SK-N-SH (cell line): ENCODE measurements at regions not wholly inside any gene's neighbourhood (a gene's known extent, or its start where the extent isn't known, plus 50 kb on each side); places are given as distances from the start of the nearest gene placed in this dataset.

ENCODE experiments used
- CTCF ChIA-PET: fragments of 300-600, 350-600 bp; formaldehyde crosslinking; extraction: SDS; loops from one replicate; lab custom pipeline; 2021; lab: Yijun Ruan, JAX
- POLR2A ChIA-PET: fragments of 350-600 bp; sonication (Branson Sonifier 250); formaldehyde crosslinking; extraction: SDS; loops from one replicate; lab custom pipeline; 2020; ENCODE audit warnings: antibody characterized with exemption, inconsistent platforms; lab: Yijun Ruan, JAX
- DNase-seq: peaks from one replicate; pipeline ENCODE4 v3.0.0; 2012
- H2AFZ ChIP-seq: fragments of 200-600 bp; sonication (generic); 2 replicates; pipeline ENCODE4 v1.8.1; 2016; ENCODE audit warnings: antibody characterized with exemption, mild to moderate bottlenecking, low read depth
- H3F3A ChIP-seq: fragments of 200-600 bp; sonication (generic); replicated peaks from 2 replicates; pipeline ENCODE3; 2016; ENCODE audit warnings: antibody characterized with exemption, mild to moderate bottlenecking; ENCODE audit not compliant: insufficient read depth
- H3K27ac ChIP-seq, 2 experiments: fragments of 200-500 bp in 1 of 2; fragments of 200-600 bp in 1 of 2; sonication (Bioruptor generic) in 1 of 2; sonication (generic), shearing (Covaris generic) in 1 of 2; 2 replicates each; pipeline versions ENCODE4 v1.5.1 to v1.6.1; 2014 to 2016; ENCODE audit warnings: low read depth in 2 of 2, inconsistent platforms in 1 of 2, low read length in 1 of 2, mild to moderate bottlenecking in 1 of 2, mixed read lengths in 1 of 2
- H3K27me3 ChIP-seq: fragments of 200-600 bp; sonication (generic), shearing (Covaris generic); 2 replicates; pipeline ENCODE4 v1.6.1; 2016; ENCODE audit warnings: mixed run types; ENCODE audit not compliant: insufficient read depth
- H3K36me3 ChIP-seq, 2 experiments: fragments of 200-500 bp in 1 of 2; fragments of 200-600 bp in 1 of 2; sonication (Bioruptor generic) in 1 of 2; sonication (generic) in 1 of 2; replicated peaks in 1 of 2; 2 replicates each; pipeline versions ENCODE3 to v1.5.1; 2014 to 2016; ENCODE audit warnings: low read length in 1 of 2, mild to moderate bottlenecking in 1 of 2; ENCODE audit not compliant: insufficient read depth in 2 of 2, control insufficient read depth in 1 of 2
- H3K4me1 ChIP-seq, 2 experiments: fragments of 200-500 bp in 1 of 2; fragments of 200-600 bp in 1 of 2; sonication (Bioruptor generic) in 1 of 2; sonication (generic), shearing (Covaris generic) in 1 of 2; 2 replicates each; pipeline versions ENCODE4 v1.5.1 to v1.6.1; 2014 to 2016; ENCODE audit warnings: low read depth in 1 of 2, low read length in 1 of 2, mixed run types in 1 of 2; ENCODE audit not compliant: insufficient read depth in 2 of 2, control insufficient read depth in 1 of 2
- H3K4me2 ChIP-seq: fragments of 200-600 bp; sonication (generic), shearing (Covaris generic); 2 replicates; pipeline ENCODE4 v1.6.1; 2017; ENCODE audit warnings: mixed run types
- H3K4me3 ChIP-seq, 2 experiments: fragments of 200-500 bp in 1 of 2; fragments of 200-600 bp in 1 of 2; sonication (Bioruptor generic) in 1 of 2; sonication (generic), shearing (Covaris generic) in 1 of 2; 2 replicates each; pipeline versions ENCODE4 v1.5.1 to v1.8.1; 2014 to 2016; ENCODE audit warnings: low read depth in 2 of 2, inconsistent platforms in 1 of 2, low read length in 1 of 2, mild to moderate bottlenecking in 1 of 2, mixed read lengths in 1 of 2, moderate library complexity in 1 of 2
- H3K79me2 ChIP-seq: fragments of 200-600 bp; sonication (generic); 2 replicates; pipeline ENCODE4 v1.8.1; 2017; ENCODE audit warnings: mild to moderate bottlenecking; ENCODE audit not compliant: insufficient read depth
- H3K9ac ChIP-seq: fragments of 200-600 bp; sonication (generic); 2 replicates; pipeline ENCODE4 v1.6.1; 2017; ENCODE audit warnings: mixed run types
- H3K9me2 ChIP-seq: fragments of 200-600 bp; sonication (generic); 2 replicates; pipeline ENCODE4 v1.6.1; 2017; ENCODE audit warnings: mixed run types
- H3K9me3 ChIP-seq: fragments of 200-600 bp; sonication (generic); 2 replicates; pipeline ENCODE4 v1.6.1; 2017; ENCODE audit warnings: mixed run types, mild to moderate bottlenecking, moderate library complexity
- H4K20me1 ChIP-seq: fragments of 200-600 bp; sonication (generic); 2 replicates; pipeline ENCODE4 v1.6.1; 2017; ENCODE audit warnings: mild to moderate bottlenecking, mixed run types; ENCODE audit not compliant: insufficient read depth
- CHD2 ChIP-seq: fragments of 150-350 bp; IDR thresholded peaks from 2 replicates; pipeline ENCODE4 v1.6.1; 2018; ENCODE audit warnings: low read length; ENCODE audit not compliant: partially characterized antibody
- ELF1 ChIP-seq: IDR thresholded peaks from 2 replicates; pipeline ENCODE4 v1.4.0; 2012
- EP300 ChIP-seq, 2 experiments: IDR thresholded peaks; 2 replicates each; pipeline versions ENCODE4 v1.4.0 to v1.6.1; 2012; ENCODE audit warnings: borderline replicate concordance in 1 of 2, low read depth in 1 of 2, low read length in 1 of 2
- FOXJ3 ChIP-seq: sonication (generic); formaldehyde crosslinking; IDR thresholded peaks from 2 replicates; pipeline ENCODE4 v1.5.1; 2020; ENCODE audit warnings: mild to moderate bottlenecking, missing genetic modification reagents
- GATA2 ChIP-seq: sonication (generic); formaldehyde crosslinking; IDR thresholded peaks from 2 replicates; pipeline ENCODE4 v1.5.0; 2020; ENCODE audit warnings: mild to moderate bottlenecking, missing genetic modification reagents
- MEF2A ChIP-seq: IDR thresholded peaks from 2 replicates; pipeline ENCODE4 v1.4.0; 2012; ENCODE audit warnings: low read depth, borderline replicate concordance
- MXI1 ChIP-seq: IDR thresholded peaks from 2 replicates; pipeline ENCODE4 v1.6.1; 2012; ENCODE audit warnings: mild to moderate bottlenecking, low read depth, low read length, improper control_type of control experiment
- NFIC ChIP-seq: IDR thresholded peaks from 2 replicates; pipeline ENCODE4 v1.4.0; 2012; ENCODE audit warnings: borderline replicate concordance
- POLR2AphosphoS5 ChIP-seq: IDR thresholded peaks from 2 replicates; pipeline ENCODE4 v1.6.1; 2012; ENCODE audit warnings: low read depth, low read length
- RFX5 ChIP-seq: IDR thresholded peaks from 2 replicates; pipeline ENCODE4 v1.6.1; 2012; ENCODE audit warnings: mild to moderate bottlenecking, improper control_type of control experiment, low read length
- RXRA ChIP-seq: IDR thresholded peaks from 2 replicates; pipeline ENCODE4 v1.4.0; 2012; ENCODE audit warnings: low read depth, mild to moderate bottlenecking, borderline replicate concordance
- SMC3 ChIP-seq: IDR thresholded peaks from 2 replicates; pipeline ENCODE4 v1.6.1; 2012; ENCODE audit warnings: low read depth, low read length, improper control_type of control experiment
- TAF1 ChIP-seq: IDR thresholded peaks from 2 replicates; pipeline ENCODE4 v1.6.1; 2012; ENCODE audit warnings: low read depth, mild to moderate bottlenecking, low read length, moderate library complexity, borderline replicate concordance
- TCF12 ChIP-seq: IDR thresholded peaks from 2 replicates; pipeline ENCODE4 v1.4.0; 2012
- TEAD4 ChIP-seq: IDR thresholded peaks from 2 replicates; pipeline ENCODE4 v1.4.0; 2012; ENCODE audit warnings: mild to moderate bottlenecking, borderline replicate concordance; ENCODE audit not compliant: insufficient read depth
- WGBS: methylation state at CpG from one replicate; pipeline ENCODE4 v1.1.6; 2017; ENCODE audit warnings: low lambda C conversion rate; 5-methylcytosine and 5-hydroxymethylcytosine counted together
- TF ChIP-seq, protein P1 (sequence below): IDR thresholded peaks from 2 replicates; pipeline ENCODE4; 2012

DNA sequence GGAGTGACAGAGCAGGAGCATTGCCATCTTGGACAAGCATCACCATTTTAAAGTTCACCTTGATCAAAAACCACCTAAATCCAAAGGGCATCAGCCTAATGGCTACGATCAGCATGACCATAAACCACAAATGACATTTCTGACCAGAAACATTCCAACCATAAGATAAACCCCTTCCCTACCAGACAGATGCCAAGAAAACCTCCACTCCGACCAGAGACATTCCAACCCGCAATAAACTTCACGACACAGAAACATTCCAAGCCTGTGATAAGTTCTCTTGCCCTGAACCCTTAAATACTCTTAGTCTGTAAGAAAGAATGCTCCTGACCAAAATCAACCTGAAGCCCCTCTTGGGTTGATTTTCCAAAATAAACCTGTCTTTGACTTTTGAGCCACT, 606.9 kb downstream of the POM121L12 start (continued):
- TF ChIP-seq EP300 (IDR thresholded peaks at IDR 0.05; ENCODE audit: borderline replicate concordance in 1 of 2, low read depth in 1 of 2, low read length in 1 of 2): no peak
- TF ChIP-seq RFX5: no peak
- TF ChIP-seq CHD2: no peak
- no peak for TF ChIP-seq FOXJ3
- TF ChIP-seq MXI1: no peak
- no peak for TF ChIP-seq POLR2AphosphoS5

DNA sequence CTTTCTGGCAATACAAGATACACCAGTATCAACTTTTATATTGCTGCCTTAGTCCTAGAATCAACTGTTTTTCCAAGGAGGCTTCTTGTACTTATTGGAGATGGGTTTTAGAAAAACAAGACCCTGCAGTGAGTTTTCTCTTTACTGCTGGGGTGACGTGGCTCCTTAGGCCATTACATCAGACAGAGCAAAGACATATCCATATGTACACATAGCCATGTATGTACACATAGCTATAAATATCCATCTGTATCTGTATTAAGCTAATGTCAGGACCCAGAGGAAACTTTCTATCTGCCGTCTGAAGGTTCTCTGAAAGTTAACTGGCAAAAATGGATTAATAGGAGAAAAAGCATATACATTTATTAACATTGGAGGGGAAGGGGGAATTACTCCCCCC, 607.4 kb downstream of the POM121L12 start:
- Histone ChIP-seq H3F3A (no peaks in the 10 kb centered on the region), H3K27ac (no peak overlapping the region), H3K79me2 (no peaks in the 10 kb centered on the region), H3K4me2 (no peak overlapping the region), H4K20me1 (no peaks in the 10 kb centered on the region), H2AFZ (no peak overlapping the region), H3K36me3 (no peaks in the 10 kb centered on the region), H3K4me3 (no peak overlapping the region), H3K9me3 (peaks cover 8% of the 10 kb centered on the region; the same call in 1 of the 2 replicates), H3K4me1 (peaks cover 0 to 3% of the 10 kb centered on the region in 2 experiments; a peak in 1 of 4 replicates), H3K27me3 (no peaks in the 10 kb centered on the region), H3K9ac (no peak overlapping the region), H3K9me2 (no peaks in the 10 kb centered on the region)
- no peak for DNase-seq
- no peak for TF ChIP-seq CHD2
- no peak for TF ChIP-seq RXRA
- no peak for TF ChIP-seq MEF2A
- no peak for TF ChIP-seq TEAD4
- TF ChIP-seq FOXJ3: no peak
- TF ChIP-seq, protein P1, sequence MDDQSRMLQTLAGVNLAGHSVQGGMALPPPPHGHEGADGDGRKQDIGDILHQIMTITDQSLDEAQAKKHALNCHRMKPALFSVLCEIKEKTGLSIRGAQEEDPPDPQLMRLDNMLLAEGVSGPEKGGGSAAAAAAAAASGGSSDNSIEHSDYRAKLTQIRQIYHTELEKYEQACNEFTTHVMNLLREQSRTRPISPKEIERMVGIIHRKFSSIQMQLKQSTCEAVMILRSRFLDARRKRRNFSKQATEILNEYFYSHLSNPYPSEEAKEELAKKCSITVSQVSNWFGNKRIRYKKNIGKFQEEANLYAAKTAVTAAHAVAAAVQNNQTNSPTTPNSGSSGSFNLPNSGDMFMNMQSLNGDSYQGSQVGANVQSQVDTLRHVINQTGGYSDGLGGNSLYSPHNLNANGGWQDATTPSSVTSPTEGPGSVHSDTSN: no peak
- no peak for TF ChIP-seq GATA2 (CRISPR knock-in tag)
- no peak for TF ChIP-seq ELF1
- no peak for TF ChIP-seq TCF12
- no peak for TF ChIP-seq SMC3
- ChIA-PET POLR2A (no interaction called here), CTCF (no interaction called here)
- 26% methylated on average over 2 of the region's 2 CpGs for WGBS

DNA sequence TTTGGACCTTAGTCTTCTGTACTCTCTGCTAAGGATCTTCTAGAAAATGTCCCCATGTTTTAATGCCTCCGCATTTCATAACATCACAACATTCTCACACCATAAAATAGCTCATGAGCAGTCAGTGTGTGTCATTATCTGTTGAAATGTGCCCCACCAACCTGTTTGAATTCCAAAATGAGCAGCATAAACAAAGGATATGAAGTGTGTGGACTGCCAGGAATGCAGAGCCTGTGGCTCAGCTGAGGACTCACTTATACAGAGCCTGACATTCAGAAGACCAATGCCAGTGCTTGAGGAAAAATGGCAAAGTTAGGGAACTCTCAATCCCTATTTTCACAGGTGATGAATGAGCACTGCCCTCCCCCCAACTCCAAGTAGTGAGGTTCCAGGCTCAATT, 621.4 kb downstream of the POM121L12 start:
- Histone ChIP-seq H3K36me3 (no peaks in the 10 kb centered on the region), H3K4me3 (no peak overlapping the region), H3K4me2 (no peak overlapping the region), H3K27ac (no peak overlapping the region), H3K79me2 (no peaks in the 10 kb centered on the region), H3K27me3 (no peaks in the 10 kb centered on the region), H3K9ac (no peak overlapping the region), H3K9me2 (no peaks in the 10 kb centered on the region), H4K20me1 (no peaks in the 10 kb centered on the region), H3K4me1 (no peaks in the 10 kb centered on the region), H3F3A (no peaks in the 10 kb centered on the region), H3K9me3 (no peaks in the 10 kb centered on the region; the same call in 1 of the 2 replicates), H2AFZ (no peak overlapping the region)
- DNase-seq: no peak
- TF ChIP-seq TAF1 (no peak), NFIC (no peak), RFX5 (no peak)
- POLR2A ChIA-PET: no interaction called here
- CTCF ChIA-PET: interaction anchor here (1.0 kb wide), 1 partner anchor 9 kb away, joined by 3 read pairs; no protein-coding TSS in a partner anchor
- WGBS: 14% methylated on average over 1 of the region's 1 CpG
